Esophagus muscularis mucosa (tissue), 4 donors: ENCODE measurements at regions not wholly inside any gene's neighbourhood (a gene's known extent, or its start where the extent isn't known, plus 50 kb on each side); places are given as distances from the start of the nearest gene placed in this dataset.

Experiments used
- EP300 ChIP-seq: sonication (generic); formaldehyde crosslinking; IDR thresholded peaks from one replicate; pipeline ENCODE4 v1.6.1; 2017; ENCODE audit warnings: antibody characterized with exemption
- POLR2A ChIP-seq: fragments of 450-650 bp; IDR thresholded peaks from one replicate; pipeline ENCODE4 v1.6.1; 2017; ENCODE audit warnings: antibody characterized with exemption, moderate library complexity, mild to moderate bottlenecking, low read depth
- TF ChIP-seq, protein P1 (sequence below), 3 experiments: fragments of 200-600 bp in 2 of 3; fragments of 450-650 bp in 1 of 3; sonication (generic) in 2 of 3; IDR thresholded peaks; one replicate each; pipeline ENCODE4 v1.5.1; 2017 to 2019; ENCODE audit warnings: antibody characterized with exemption in 3 of 3, mild to moderate bottlenecking in 2 of 3, moderate library complexity in 1 of 3

DNA sequence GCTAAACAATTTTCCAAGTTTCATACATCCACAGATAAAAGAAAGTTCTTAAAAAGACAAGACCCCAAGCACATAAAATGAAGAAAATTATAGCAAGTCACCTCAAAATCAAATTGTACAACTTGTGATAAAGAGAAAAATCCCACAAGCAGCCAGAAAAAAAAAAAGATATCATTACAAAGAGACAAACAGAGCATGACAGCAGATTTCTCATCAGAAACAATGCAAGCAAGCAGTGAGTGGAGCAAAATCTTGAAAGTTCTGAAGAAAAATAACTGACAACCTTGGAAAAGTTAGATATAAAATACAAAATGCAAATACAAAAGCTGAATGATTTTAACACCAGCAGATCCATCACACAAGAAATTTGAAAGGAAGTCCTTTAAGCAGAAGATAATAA lies 194.5 kb upstream of the SOX5 start:
- no peak for TF ChIP-seq POLR2A
- TF ChIP-seq, protein P1, sequence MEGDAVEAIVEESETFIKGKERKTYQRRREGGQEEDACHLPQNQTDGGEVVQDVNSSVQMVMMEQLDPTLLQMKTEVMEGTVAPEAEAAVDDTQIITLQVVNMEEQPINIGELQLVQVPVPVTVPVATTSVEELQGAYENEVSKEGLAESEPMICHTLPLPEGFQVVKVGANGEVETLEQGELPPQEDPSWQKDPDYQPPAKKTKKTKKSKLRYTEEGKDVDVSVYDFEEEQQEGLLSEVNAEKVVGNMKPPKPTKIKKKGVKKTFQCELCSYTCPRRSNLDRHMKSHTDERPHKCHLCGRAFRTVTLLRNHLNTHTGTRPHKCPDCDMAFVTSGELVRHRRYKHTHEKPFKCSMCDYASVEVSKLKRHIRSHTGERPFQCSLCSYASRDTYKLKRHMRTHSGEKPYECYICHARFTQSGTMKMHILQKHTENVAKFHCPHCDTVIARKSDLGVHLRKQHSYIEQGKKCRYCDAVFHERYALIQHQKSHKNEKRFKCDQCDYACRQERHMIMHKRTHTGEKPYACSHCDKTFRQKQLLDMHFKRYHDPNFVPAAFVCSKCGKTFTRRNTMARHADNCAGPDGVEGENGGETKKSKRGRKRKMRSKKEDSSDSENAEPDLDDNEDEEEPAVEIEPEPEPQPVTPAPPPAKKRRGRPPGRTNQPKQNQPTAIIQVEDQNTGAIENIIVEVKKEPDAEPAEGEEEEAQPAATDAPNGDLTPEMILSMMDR (IDR thresholded peaks at IDR 0.05) = no peak
- no peak for TF ChIP-seq EP300
